ENCODE measurements at regions not wholly inside any gene's neighbourhood (a gene's known extent, or its start where the extent isn't known, plus 50 kb on each side); places are given as distances from the start of the nearest gene placed in this dataset.
"Not testable (repeated sequence)": the region's sequence is repeated elsewhere in the genome, so short reads cannot be mapped to it uniquely, and the experiment has no call there.

- ATAC-seq (ENCODE audit: low FRiP score) (no peak), DNase-seq (ENCODE audit: low spot score) (no peak)
- TF ChIP-seq CTCF (IDR thresholded peaks at IDR 0.05) = no peak
These were observed 194.8 kb downstream of the SHCBP1 start for GRCh38 chr16:46426336-46426735.

- no peak for TF ChIP-seq CTCF (IDR thresholded peaks at IDR 0.05)
- DNase-seq (ENCODE audit: low spot score) (no peak), ATAC-seq (ENCODE audit: low FRiP score) (no peak)
These were observed 217.2 kb downstream of the SHCBP1 start for GRCh38 chr16:46404028-46404427.

- DNase-seq (ENCODE audit: low spot score) = not testable (repeated sequence)
These were observed 222.6 kb downstream of the SHCBP1 start for GRCh38 chr16:46398559-46398958.

GRCh38 chr16:46396883-46397270 lies 224.3 kb downstream of the SHCBP1 start:
- ATAC-seq (ENCODE audit: low FRiP score); DNase-seq (ENCODE audit: low spot score): not testable (repeated sequence)

More at GRCh38 chr16:46398559-46398958, 222.6 kb downstream of the SHCBP1 start:
- not testable (repeated sequence) for ATAC-seq (ENCODE audit: low FRiP score)

GRCh38 chr16:46396131-46396882 lies 224.9 kb downstream of the SHCBP1 start:
- not testable (repeated sequence) for DNase-seq (ENCODE audit: low spot score); ATAC-seq (ENCODE audit: low FRiP score)

GRCh38 chr16:46395391-46395921 lies 225.7 kb downstream of the SHCBP1 start:
- not testable (repeated sequence) for ATAC-seq (ENCODE audit: low FRiP score); DNase-seq (ENCODE audit: low spot score)

GRCh38 chr16:46394963-46395362 lies 226.2 kb downstream of the SHCBP1 start:
- ATAC-seq (ENCODE audit: low FRiP score); DNase-seq (ENCODE audit: low spot score): not testable (repeated sequence)

GRCh38 chr16:46394149-46394548 lies 227.0 kb downstream of the SHCBP1 start:
- DNase-seq (ENCODE audit: low spot score); ATAC-seq (ENCODE audit: low FRiP score): not testable (repeated sequence)

- ATAC-seq (ENCODE audit: low FRiP score); DNase-seq (ENCODE audit: low spot score): not testable (repeated sequence)
These were observed 228.1 kb downstream of the SHCBP1 start for GRCh38 chr16:46392930-46393722.

- ATAC-seq (ENCODE audit: low FRiP score); DNase-seq (ENCODE audit: low spot score): not testable (repeated sequence)
These were observed 230.3 kb downstream of the SHCBP1 start for GRCh38 chr16:46390660-46391462.

- DNase-seq (ENCODE audit: low spot score) = peak; percentile 41
- ATAC-seq (ENCODE audit: low FRiP score) = not testable (repeated sequence)
These were observed 231.6 kb downstream of the SHCBP1 start for GRCh38 chr16:46389561-46390041.

GRCh38 chr16:46388939-46389491 lies 232.2 kb downstream of the SHCBP1 start:
- ATAC-seq (ENCODE audit: low FRiP score); DNase-seq (ENCODE audit: low spot score): not testable (repeated sequence)

GRCh38 chr16:46388354-46388753 lies 232.8 kb downstream of the SHCBP1 start:
- DNase-seq (ENCODE audit: low spot score); ATAC-seq (ENCODE audit: low FRiP score): not testable (repeated sequence)

GRCh38 chr16:46387720-46388119 lies 233.5 kb downstream of the SHCBP1 start:
- DNase-seq (ENCODE audit: low spot score) = peak; percentile 23
- ATAC-seq (ENCODE audit: low FRiP score) = peak; percentile 2

GRCh38 chr16:46386805-46387620 lies 234.2 kb downstream of the SHCBP1 start:
- not testable (repeated sequence) for DNase-seq (ENCODE audit: low spot score)
- ATAC-seq (ENCODE audit: low FRiP score) = peak; percentile 8

All from omental fat pad (tissue), 3 donors.